T-helper 1 cell treated with Interleukin-12 subunit alpha and Interleukin-12 subunit beta and Interleukin-4 antibody, amounts not matched to agents 30 μg/mL and 1 μg/mL, for 36 hours (primary cell): ENCODE measurements at regions not wholly inside any gene's neighbourhood (a gene's known extent, or its start where the extent isn't known, plus 50 kb on each side); places are given as distances from the start of the nearest gene placed in this dataset.

ENCODE experiments used
- H3K27ac Mint-ChIP-seq: one replicate; pipeline ENCODE4 v1.8.0; 2021; ENCODE audit warnings: mild to moderate bottlenecking, mixed read lengths
- H3K27me3 Mint-ChIP-seq: one replicate; pipeline ENCODE4 v1.8.0; 2021; ENCODE audit warnings: low read depth, mixed read lengths
- H3K36me3 Mint-ChIP-seq: one replicate; pipeline ENCODE4 v1.8.0; 2021; ENCODE audit warnings: low read depth, mixed read lengths
- H3K4me1 Mint-ChIP-seq: one replicate; pipeline ENCODE4 v1.8.0; 2021; ENCODE audit warnings: low read depth, mixed read lengths
- H3K4me3 Mint-ChIP-seq: one replicate; pipeline ENCODE4 v1.8.0; 2021; ENCODE audit warnings: mild to moderate bottlenecking, moderate library complexity, mixed read lengths
- H3K9me3 Mint-ChIP-seq: one replicate; pipeline ENCODE4 v1.8.0; 2021; ENCODE audit warnings: mixed read lengths

DNA sequence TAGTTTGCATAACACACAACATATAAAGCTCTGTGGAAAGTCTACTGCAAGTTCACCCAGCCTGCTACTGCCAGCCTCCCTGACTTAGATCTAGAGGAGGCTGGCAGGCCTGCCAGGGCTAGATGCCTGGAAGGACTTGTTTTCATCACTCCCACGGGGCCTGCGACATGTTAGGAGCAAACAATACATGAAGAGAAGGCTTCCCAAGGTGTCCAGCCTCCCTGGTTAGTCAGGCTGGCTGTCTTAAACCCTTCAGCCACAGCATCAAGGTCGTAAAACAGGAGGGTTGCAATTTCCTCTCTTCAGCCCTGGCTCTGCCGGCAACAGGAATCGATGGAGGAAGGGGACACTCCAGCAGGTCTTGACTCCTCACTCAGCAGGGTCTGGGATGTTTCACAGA lies 104.5 kb downstream of the NGF start:
- no peaks in the 10 kb centered on the region for H3K36me3 Mint-ChIP-seq
- no peak overlapping the region for H3K27ac Mint-ChIP-seq
- no peaks in the 10 kb centered on the region for H3K9me3 Mint-ChIP-seq
- H3K4me1 Mint-ChIP-seq = no peaks in the 10 kb centered on the region
- H3K27me3 Mint-ChIP-seq = no peaks in the 10 kb centered on the region
- H3K4me3 Mint-ChIP-seq = no peak overlapping the region

DNA sequence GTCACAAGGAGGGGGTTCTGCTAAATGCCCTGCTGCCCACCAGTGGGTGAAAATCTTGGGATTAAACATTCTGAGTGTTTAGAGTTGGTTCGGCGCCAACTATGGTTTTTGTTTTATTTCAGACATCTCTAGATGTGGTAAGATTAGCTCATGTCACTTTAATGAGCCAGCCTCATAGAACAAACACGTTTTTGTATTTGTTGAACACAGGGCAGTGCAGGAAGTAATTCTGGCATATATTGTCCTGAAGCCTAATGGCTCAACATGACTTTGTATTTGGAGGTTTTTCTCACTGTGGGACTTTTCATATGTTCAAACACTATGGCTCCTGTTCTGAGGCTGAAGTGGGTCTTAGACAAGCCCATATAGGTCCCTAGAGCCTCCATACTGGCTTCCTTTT lies 107.8 kb downstream of the NGF start:
- H3K9me3 Mint-ChIP-seq = no peaks in the 10 kb centered on the region
- no peaks in the 10 kb centered on the region for H3K4me1 Mint-ChIP-seq
- no peaks in the 10 kb centered on the region for H3K27me3 Mint-ChIP-seq
- no peak overlapping the region for H3K4me3 Mint-ChIP-seq
- no peaks in the 10 kb centered on the region for H3K36me3 Mint-ChIP-seq
- H3K27ac Mint-ChIP-seq = no peak overlapping the region

DNA sequence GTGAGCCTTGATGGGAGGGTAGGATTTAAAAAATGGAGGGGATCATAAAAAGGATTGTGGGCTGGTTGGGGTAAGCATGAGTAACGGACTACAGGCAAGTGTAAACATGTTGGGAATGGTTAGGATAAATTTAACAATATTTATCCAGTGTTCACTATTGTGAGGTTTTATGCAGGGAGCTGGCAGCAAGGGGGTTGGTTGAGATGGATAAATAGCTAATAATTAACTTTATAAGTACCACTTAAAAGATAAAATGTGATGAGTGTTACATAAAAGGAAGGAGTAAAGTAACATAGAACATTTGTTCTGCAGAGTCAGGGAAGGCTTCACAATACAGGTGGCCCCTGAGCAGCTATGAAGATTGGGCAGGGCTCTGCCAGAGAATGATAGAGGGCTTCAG lies 109.0 kb downstream of the NGF start:
- no peak overlapping the region for H3K27ac Mint-ChIP-seq
- H3K4me3 Mint-ChIP-seq = no peak overlapping the region
- H3K4me1 Mint-ChIP-seq = no peaks in the 10 kb centered on the region
- no peaks in the 10 kb centered on the region for H3K36me3 Mint-ChIP-seq
- no peaks in the 10 kb centered on the region for H3K9me3 Mint-ChIP-seq
- no peaks in the 10 kb centered on the region for H3K27me3 Mint-ChIP-seq

- Mint-ChIP-seq H3K4me1 (no peaks in the 10 kb centered on the region), H3K36me3 (no peaks in the 10 kb centered on the region), H3K27me3 (no peaks in the 10 kb centered on the region), H3K9me3 (no peaks in the 10 kb centered on the region), H3K4me3 (no peak overlapping the region), H3K27ac (no peak overlapping the region)
These were observed 109.9 kb downstream of the NGF start for GRCh38 chr1:115228191-115228590.

DNA sequence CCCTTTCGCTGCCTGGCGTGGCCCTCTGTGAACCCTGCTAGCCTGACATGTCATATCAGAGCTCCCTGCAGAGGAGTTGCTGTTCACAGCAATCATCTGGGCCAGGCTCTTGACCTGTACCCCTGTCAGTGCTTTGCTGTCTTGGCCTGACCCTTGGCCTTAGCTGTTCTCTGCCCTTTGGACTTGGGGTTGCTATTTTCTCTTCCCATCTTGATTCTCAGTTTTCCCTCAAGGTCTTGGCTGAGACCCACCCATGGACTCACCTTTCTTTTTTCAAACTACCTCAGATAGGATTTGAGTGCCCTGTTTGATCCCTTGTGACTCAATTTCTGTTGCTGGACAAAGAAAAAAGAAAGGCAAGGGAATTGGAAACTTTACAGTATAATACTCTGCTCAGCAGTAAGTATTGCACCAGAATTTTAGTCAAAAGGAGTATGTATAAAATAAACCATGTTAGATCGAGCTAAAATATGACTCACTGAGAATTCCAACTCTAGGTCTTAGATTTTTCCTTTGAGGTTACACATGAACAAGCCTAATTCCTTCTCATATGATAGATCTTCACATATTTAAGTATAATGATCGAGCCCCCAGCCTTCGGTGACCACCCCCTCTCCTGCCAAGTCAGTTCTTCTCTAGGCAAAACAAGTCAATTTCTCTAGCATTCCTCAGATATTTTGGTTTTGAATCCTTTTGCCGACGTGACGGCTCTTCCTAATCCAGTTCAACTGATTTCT lies 110.5 kb downstream of the NGF start:
- no peak overlapping the region for H3K27ac Mint-ChIP-seq
- no peaks in the 10 kb centered on the region for H3K36me3 Mint-ChIP-seq
- H3K4me3 Mint-ChIP-seq = no peak overlapping the region
- H3K9me3 Mint-ChIP-seq = no peaks in the 10 kb centered on the region
- H3K27me3 Mint-ChIP-seq = no peaks in the 10 kb centered on the region
- H3K4me1 Mint-ChIP-seq = no peaks in the 10 kb centered on the region

GRCh38 chr1:115225993-115226685 lies 111.9 kb downstream of the NGF start:
- Mint-ChIP-seq H3K27me3 (no peaks in the 10 kb centered on the region), H3K36me3 (no peaks in the 10 kb centered on the region)

GRCh38 chr1:115224636-115225035 lies 113.4 kb downstream of the NGF start:
- no peaks in the 10 kb centered on the region for H3K4me1 Mint-ChIP-seq
- H3K4me3 Mint-ChIP-seq = no peak overlapping the region
- no peak overlapping the region for H3K27ac Mint-ChIP-seq
- no peaks in the 10 kb centered on the region for H3K27me3 Mint-ChIP-seq
- no peaks in the 10 kb centered on the region for H3K36me3 Mint-ChIP-seq
- no peaks in the 10 kb centered on the region for H3K9me3 Mint-ChIP-seq

More at GRCh38 chr1:115225993-115226685, 111.9 kb downstream of the NGF start:
- no peaks in the 10 kb centered on the region for H3K9me3 Mint-ChIP-seq
- no peak overlapping the region for H3K27ac Mint-ChIP-seq
- no peak overlapping the region for H3K4me3 Mint-ChIP-seq
- no peaks in the 10 kb centered on the region for H3K4me1 Mint-ChIP-seq

DNA sequence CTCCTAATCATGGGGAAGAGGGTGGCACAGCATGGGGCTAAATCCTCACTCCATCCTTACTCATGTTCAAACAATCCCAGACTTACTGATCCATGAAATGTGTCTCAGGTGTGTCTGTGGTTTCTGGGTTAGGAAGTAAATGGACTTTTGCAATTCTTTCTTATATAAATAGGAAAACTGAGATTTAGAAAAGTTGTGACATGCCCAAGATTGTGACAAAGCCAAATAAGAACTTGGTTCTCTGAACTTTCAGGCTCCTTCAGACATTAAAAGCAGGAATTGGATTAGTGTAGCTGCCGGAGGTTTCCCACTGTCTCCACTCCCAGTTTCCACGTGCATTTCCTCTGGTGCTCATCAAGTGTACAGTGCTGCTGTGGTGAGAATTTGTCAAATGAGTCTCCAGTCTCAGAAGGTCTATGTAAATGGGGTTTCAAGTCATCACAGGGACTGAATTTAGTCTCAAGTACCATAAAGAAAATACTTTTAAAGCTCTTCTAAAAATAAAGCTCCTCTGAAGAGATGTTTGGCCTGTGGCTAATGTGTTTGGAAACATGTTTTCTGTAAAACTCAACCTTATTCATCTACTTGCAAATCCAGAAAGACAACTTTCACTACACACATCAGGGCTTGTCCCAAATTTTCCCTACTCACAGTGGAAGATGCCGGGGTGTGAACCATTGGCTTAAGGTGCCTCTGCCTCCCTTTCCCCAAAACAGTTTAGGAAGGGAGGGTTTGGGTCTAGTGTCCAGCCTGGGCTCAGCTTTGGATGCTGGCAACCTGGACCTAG lies 115.2 kb downstream of the NGF start:
- Mint-ChIP-seq H3K4me3 (no peak overlapping the region), H3K27me3 (no peaks in the 10 kb centered on the region), H3K36me3 (no peaks in the 10 kb centered on the region), H3K9me3 (no peaks in the 10 kb centered on the region), H3K4me1 (no peaks in the 10 kb centered on the region), H3K27ac (no peak overlapping the region)

GRCh38 chr1:115220340-115221270 lies 117.4 kb downstream of the NGF start:
- H3K27me3 Mint-ChIP-seq = no peaks in the 10 kb centered on the region

GRCh38 chr1:115219927-115220326 lies 118.1 kb downstream of the NGF start:
- Mint-ChIP-seq H3K9me3 (no peaks in the 10 kb centered on the region), H3K36me3 (no peaks in the 10 kb centered on the region), H3K4me1 (no peaks in the 10 kb centered on the region), H3K27ac (no peak overlapping the region), H3K27me3 (no peaks in the 10 kb centered on the region), H3K4me3 (no peak overlapping the region)

More at GRCh38 chr1:115220340-115221270, 117.4 kb downstream of the NGF start:
- H3K4me1 Mint-ChIP-seq = no peaks in the 10 kb centered on the region
- no peaks in the 10 kb centered on the region for H3K36me3 Mint-ChIP-seq
- H3K4me3 Mint-ChIP-seq = no peak overlapping the region
- H3K9me3 Mint-ChIP-seq = no peaks in the 10 kb centered on the region
- no peak overlapping the region for H3K27ac Mint-ChIP-seq

GRCh38 chr1:115218699-115219098 lies 119.3 kb downstream of the NGF start:
- Mint-ChIP-seq H3K27me3 (no peaks in the 10 kb centered on the region), H3K27ac (no peak overlapping the region), H3K36me3 (no peaks in the 10 kb centered on the region), H3K4me1 (no peaks in the 10 kb centered on the region), H3K4me3 (no peak overlapping the region), H3K9me3 (no peaks in the 10 kb centered on the region)

- H3K27ac Mint-ChIP-seq = no peak overlapping the region
- no peaks in the 10 kb centered on the region for H3K27me3 Mint-ChIP-seq
- no peaks in the 10 kb centered on the region for H3K9me3 Mint-ChIP-seq
- H3K4me3 Mint-ChIP-seq = no peak overlapping the region
- H3K36me3 Mint-ChIP-seq = no peaks in the 10 kb centered on the region
- H3K4me1 Mint-ChIP-seq = no peaks in the 10 kb centered on the region
These were observed 120.0 kb downstream of the NGF start for GRCh38 chr1:115218034-115218405.

GRCh38 chr1:115217150-115218033 lies 120.7 kb downstream of the NGF start:
- no peaks in the 10 kb centered on the region for H3K9me3 Mint-ChIP-seq
- H3K27ac Mint-ChIP-seq = no peak overlapping the region
- no peak overlapping the region for H3K4me3 Mint-ChIP-seq
- H3K4me1 Mint-ChIP-seq = no peaks in the 10 kb centered on the region
- H3K36me3 Mint-ChIP-seq = no peaks in the 10 kb centered on the region
- no peaks in the 10 kb centered on the region for H3K27me3 Mint-ChIP-seq
